ENCODE measurements at regions not wholly inside any gene's neighbourhood (a gene's known extent, or its start where the extent isn't known, plus 50 kb on each side); places are given as distances from the start of the nearest gene placed in this dataset.

DNA sequence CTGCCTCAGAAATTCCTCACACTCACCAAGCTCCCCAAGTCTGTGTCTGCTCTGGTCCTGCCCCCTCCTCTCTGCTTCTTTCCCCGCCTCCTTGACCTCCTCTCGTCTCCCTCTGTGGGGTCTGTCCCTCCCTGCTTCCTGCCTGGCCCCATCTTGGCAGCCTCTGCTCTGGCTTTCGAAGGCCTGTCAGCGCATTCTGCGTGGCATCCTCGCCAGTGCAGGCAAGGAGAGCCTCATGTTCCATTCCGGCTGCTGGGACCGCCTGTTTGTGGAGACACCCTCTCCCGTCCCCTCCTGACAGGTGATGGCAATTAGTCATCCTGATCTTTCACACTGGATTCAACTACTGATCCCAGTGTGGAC, 51.7 kb upstream of the COL13A1 start:
- TF ChIP-seq, protein P1, sequence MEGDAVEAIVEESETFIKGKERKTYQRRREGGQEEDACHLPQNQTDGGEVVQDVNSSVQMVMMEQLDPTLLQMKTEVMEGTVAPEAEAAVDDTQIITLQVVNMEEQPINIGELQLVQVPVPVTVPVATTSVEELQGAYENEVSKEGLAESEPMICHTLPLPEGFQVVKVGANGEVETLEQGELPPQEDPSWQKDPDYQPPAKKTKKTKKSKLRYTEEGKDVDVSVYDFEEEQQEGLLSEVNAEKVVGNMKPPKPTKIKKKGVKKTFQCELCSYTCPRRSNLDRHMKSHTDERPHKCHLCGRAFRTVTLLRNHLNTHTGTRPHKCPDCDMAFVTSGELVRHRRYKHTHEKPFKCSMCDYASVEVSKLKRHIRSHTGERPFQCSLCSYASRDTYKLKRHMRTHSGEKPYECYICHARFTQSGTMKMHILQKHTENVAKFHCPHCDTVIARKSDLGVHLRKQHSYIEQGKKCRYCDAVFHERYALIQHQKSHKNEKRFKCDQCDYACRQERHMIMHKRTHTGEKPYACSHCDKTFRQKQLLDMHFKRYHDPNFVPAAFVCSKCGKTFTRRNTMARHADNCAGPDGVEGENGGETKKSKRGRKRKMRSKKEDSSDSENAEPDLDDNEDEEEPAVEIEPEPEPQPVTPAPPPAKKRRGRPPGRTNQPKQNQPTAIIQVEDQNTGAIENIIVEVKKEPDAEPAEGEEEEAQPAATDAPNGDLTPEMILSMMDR (conservative IDR thresholded peaks at IDR 0.05 in 1 of 2, IDR thresholded peaks at IDR 0.05 in 1 of 2; ENCODE audit: extremely low read depth in 1 of 2, insufficient read depth in 1 of 2, low read depth in 1 of 2, low read length in 2 of 2) = no peak
- no peak for TF ChIP-seq EZH2 (IDR thresholded peaks at IDR 0.05; ENCODE audit: borderline replicate concordance, low read length)
